ENCODE measurements at regions not wholly inside any gene's neighbourhood (a gene's known extent, or its start where the extent isn't known, plus 50 kb on each side); places are given as distances from the start of the nearest gene placed in this dataset.
A peak's percentile ranks its signal among the peaks of the same experiment; 100 is the strongest.

DNA sequence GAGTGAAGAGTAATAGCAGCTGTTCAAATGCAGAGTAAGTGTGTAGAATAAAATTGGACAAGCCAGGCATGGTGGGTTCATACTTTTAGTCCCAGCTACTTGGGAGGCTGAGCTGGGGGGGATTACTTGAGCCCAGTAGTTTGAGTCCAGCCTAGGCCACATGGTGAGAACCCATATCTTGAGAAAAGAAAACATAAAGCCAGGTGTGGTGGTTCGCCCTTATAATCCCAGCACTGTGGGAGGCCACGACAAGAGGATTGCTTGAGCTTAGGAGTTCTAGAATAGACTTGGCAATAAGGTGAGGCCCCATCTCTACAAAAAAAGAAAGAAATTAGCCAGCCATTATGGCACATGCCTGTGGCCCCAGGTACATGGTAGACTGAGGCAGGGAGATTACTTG, 1241.1 kb downstream of the UQCRFS1 start:
- H3K4me2 ChIP-seq (ENCODE audit: low read depth, low read length, poor library complexity, severe bottlenecking): no peak overlapping the region
- no peaks in the 10 kb centered on the region for H3F3A ChIP-seq (ENCODE audit: low read depth)
- no peaks in the 10 kb centered on the region for H3K79me2 ChIP-seq (ENCODE audit: insufficient read depth, low read length)
- H3K9ac ChIP-seq (ENCODE audit: low read depth, low read length, poor library complexity, severe bottlenecking): no peak overlapping the region
- H3K9me2 ChIP-seq (replicated peaks; ENCODE audit: low read depth, low read length): no peaks in the 10 kb centered on the region
- no peak overlapping the region for H3K4me3 ChIP-seq (ENCODE audit: low read length, poor library complexity, severe bottlenecking)
- no peaks in the 10 kb centered on the region for H3K4me1 ChIP-seq (ENCODE audit: insufficient read depth, low read length, poor library complexity, severe bottlenecking)
- H3K27me3 ChIP-seq (ENCODE audit: insufficient read depth, low read length, poor library complexity, severe bottlenecking): no peaks in the 10 kb centered on the region
- no peak overlapping the region for H2AFZ ChIP-seq (ENCODE audit: low read length)
- TF ChIP-seq, protein P1, sequence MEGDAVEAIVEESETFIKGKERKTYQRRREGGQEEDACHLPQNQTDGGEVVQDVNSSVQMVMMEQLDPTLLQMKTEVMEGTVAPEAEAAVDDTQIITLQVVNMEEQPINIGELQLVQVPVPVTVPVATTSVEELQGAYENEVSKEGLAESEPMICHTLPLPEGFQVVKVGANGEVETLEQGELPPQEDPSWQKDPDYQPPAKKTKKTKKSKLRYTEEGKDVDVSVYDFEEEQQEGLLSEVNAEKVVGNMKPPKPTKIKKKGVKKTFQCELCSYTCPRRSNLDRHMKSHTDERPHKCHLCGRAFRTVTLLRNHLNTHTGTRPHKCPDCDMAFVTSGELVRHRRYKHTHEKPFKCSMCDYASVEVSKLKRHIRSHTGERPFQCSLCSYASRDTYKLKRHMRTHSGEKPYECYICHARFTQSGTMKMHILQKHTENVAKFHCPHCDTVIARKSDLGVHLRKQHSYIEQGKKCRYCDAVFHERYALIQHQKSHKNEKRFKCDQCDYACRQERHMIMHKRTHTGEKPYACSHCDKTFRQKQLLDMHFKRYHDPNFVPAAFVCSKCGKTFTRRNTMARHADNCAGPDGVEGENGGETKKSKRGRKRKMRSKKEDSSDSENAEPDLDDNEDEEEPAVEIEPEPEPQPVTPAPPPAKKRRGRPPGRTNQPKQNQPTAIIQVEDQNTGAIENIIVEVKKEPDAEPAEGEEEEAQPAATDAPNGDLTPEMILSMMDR (conservative IDR thresholded peaks at IDR 0.05; ENCODE audit: low read length): no peak
- no peak for TF ChIP-seq EZH2phosphoT487 (IDR thresholded peaks at IDR 0.05; ENCODE audit: borderline replicate concordance)
- H4K20me1 ChIP-seq (ENCODE audit: insufficient read depth, low read length, poor library complexity, severe bottlenecking): no peaks in the 10 kb centered on the region
- H3K9me3 ChIP-seq (ENCODE audit: insufficient read depth, low read depth, low read length): no peaks in the 10 kb centered on the region
- H3K36me3 ChIP-seq (ENCODE audit: insufficient read depth, low read length): no peaks in the 10 kb centered on the region

DNA sequence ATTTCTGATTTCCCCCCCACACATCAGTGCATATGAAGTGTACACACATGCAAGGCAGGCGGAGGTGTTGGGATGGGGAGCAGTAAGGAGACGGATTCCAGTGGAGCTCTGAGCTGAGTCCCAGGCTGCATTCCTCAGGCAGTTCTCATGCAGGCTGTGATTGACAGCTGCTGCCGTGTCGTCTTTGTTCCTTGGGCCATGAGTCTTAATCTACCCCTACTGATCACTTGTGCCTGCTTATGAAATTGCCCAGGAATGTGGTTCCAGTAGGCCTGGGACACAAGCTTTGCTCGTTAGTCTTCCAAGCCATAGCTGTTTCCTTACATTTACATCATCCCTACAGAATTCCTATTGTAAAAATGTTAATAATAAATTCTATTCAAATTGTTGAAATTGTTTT, 1241.9 kb downstream of the UQCRFS1 start:
- H4K20me1 ChIP-seq (ENCODE audit: insufficient read depth, low read length, poor library complexity, severe bottlenecking): no peaks in the 10 kb centered on the region
- no peaks in the 10 kb centered on the region for H3K27me3 ChIP-seq (ENCODE audit: insufficient read depth, low read length, poor library complexity, severe bottlenecking)
- no peak for TF ChIP-seq EZH2phosphoT487 (IDR thresholded peaks at IDR 0.05; ENCODE audit: borderline replicate concordance)
- TF ChIP-seq, protein P1 (conservative IDR thresholded peaks at IDR 0.05; ENCODE audit: low read length): no peak
- H3K9ac ChIP-seq (ENCODE audit: low read depth, low read length, poor library complexity, severe bottlenecking): no peak overlapping the region
- no peaks in the 10 kb centered on the region for H3K9me3 ChIP-seq (ENCODE audit: insufficient read depth, low read depth, low read length)
- no peaks in the 10 kb centered on the region for H3F3A ChIP-seq (ENCODE audit: low read depth)
- no peak overlapping the region for H2AFZ ChIP-seq (ENCODE audit: low read length)
- no peaks in the 10 kb centered on the region for H3K36me3 ChIP-seq (ENCODE audit: insufficient read depth, low read length)
- H3K4me3 ChIP-seq (ENCODE audit: low read length, poor library complexity, severe bottlenecking): no peak overlapping the region
- no peaks in the 10 kb centered on the region for H3K79me2 ChIP-seq (ENCODE audit: insufficient read depth, low read length)
- H3K4me2 ChIP-seq (ENCODE audit: low read depth, low read length, poor library complexity, severe bottlenecking): no peak overlapping the region
- no peaks in the 10 kb centered on the region for H3K4me1 ChIP-seq (ENCODE audit: insufficient read depth, low read length, poor library complexity, severe bottlenecking)
- no peaks in the 10 kb centered on the region for H3K9me2 ChIP-seq (replicated peaks; ENCODE audit: low read depth, low read length)

- Histone ChIP-seq H3K9ac (ENCODE audit: low read depth, low read length, poor library complexity, severe bottlenecking) (no peak overlapping the region), H3F3A (ENCODE audit: low read depth) (no peaks in the 10 kb centered on the region), H3K36me3 (ENCODE audit: insufficient read depth, low read length) (no peaks in the 10 kb centered on the region), H3K79me2 (ENCODE audit: insufficient read depth, low read length) (no peaks in the 10 kb centered on the region), H4K20me1 (ENCODE audit: insufficient read depth, low read length, poor library complexity, severe bottlenecking) (no peaks in the 10 kb centered on the region), H3K4me1 (ENCODE audit: insufficient read depth, low read length, poor library complexity, severe bottlenecking) (no peaks in the 10 kb centered on the region), H3K9me2 (replicated peaks; ENCODE audit: low read depth, low read length) (no peaks in the 10 kb centered on the region), H3K4me3 (ENCODE audit: low read length, poor library complexity, severe bottlenecking) (no peak overlapping the region), H3K27me3 (ENCODE audit: insufficient read depth, low read length, poor library complexity, severe bottlenecking) (no peaks in the 10 kb centered on the region), H3K4me2 (ENCODE audit: low read depth, low read length, poor library complexity, severe bottlenecking) (no peak overlapping the region), H3K9me3 (ENCODE audit: insufficient read depth, low read depth, low read length) (no peaks in the 10 kb centered on the region), H2AFZ (ENCODE audit: low read length) (no peak overlapping the region)
- no peak for TF ChIP-seq EZH2phosphoT487 (IDR thresholded peaks at IDR 0.05; ENCODE audit: borderline replicate concordance)
- TF ChIP-seq, protein P1 (conservative IDR thresholded peaks at IDR 0.05; ENCODE audit: low read length): peak; percentile 76
Observed at GRCh38 chr19:27966390-27966816, 1246.5 kb downstream of the UQCRFS1 start.

Data from Loucy (cell line).